GM23338 (cell line): ENCODE measurements at regions not wholly inside any gene's neighbourhood (a gene's known extent, or its start where the extent isn't known, plus 50 kb on each side); places are given as distances from the start of the nearest gene placed in this dataset.

Source experiments
- ATAC-seq: fragments of 200-7000 bp; cut with Tn5 transposase; 3 replicates; pipeline ENCODE4 v1.9.1; 2020
- DNase-seq: peaks from one replicate; pipeline ENCODE4 v3.0.0-alpha.2; 2015; ENCODE audit warnings: low spot score
- H2AFZ ChIP-seq: fragments of 200-600 bp; sonication (generic); 2 replicates; pipeline ENCODE4 v1.8.0; 2016; ENCODE audit warnings: antibody characterized with exemption, mild to moderate bottlenecking, moderate library complexity
- H3F3A ChIP-seq: fragments of 200-600 bp; sonication (generic); replicated peaks from 2 replicates; pipeline ENCODE4 v1.8.0; 2017; ENCODE audit warnings: antibody characterized with exemption, mixed run types, low read depth
- H3K27ac ChIP-seq: fragments of 200-600 bp; sonication (generic); 2 replicates; pipeline ENCODE4 v1.6.1; 2016; ENCODE audit warnings: low read depth
- H3K27me3 ChIP-seq: fragments of 200-600 bp; sonication (generic); 2 replicates; pipeline ENCODE4 v1.8.0; 2016; ENCODE audit warnings: mild to moderate bottlenecking, mixed run types, moderate library complexity; ENCODE audit not compliant: insufficient read depth
- H3K36me3 ChIP-seq: fragments of 200-600 bp; sonication (generic); 2 replicates; pipeline ENCODE4 v1.8.0; 2016; ENCODE audit warnings: mild to moderate bottlenecking; ENCODE audit not compliant: insufficient read depth
- H3K4me1 ChIP-seq: fragments of 200-600 bp; sonication (generic); 2 replicates; pipeline ENCODE4 v1.8.0; 2016; ENCODE audit warnings: mild to moderate bottlenecking, moderate library complexity; ENCODE audit not compliant: insufficient read depth
- H3K4me2 ChIP-seq: fragments of 200-600 bp; sonication (generic); 2 replicates; pipeline ENCODE4 v1.7.1; 2017; ENCODE audit warnings: mixed run types
- H3K4me3 ChIP-seq: fragments of 200-600 bp; sonication (generic); 2 replicates; pipeline ENCODE4 v1.6.1; 2016; ENCODE audit warnings: mixed run types
- H3K79me2 ChIP-seq: fragments of 200-600 bp; sonication (generic); replicated peaks from 2 replicates; pipeline ENCODE4 v1.8.0; 2017; ENCODE audit warnings: mild to moderate bottlenecking; ENCODE audit not compliant: insufficient read depth
- H3K9me2 ChIP-seq: fragments of 200-600 bp; sonication (generic); 2 replicates; pipeline ENCODE4 v1.8.0; 2017; ENCODE audit not compliant: insufficient read depth
- H4K20me1 ChIP-seq: fragments of 200-600 bp; sonication (generic); replicated peaks from 2 replicates; pipeline ENCODE4 v1.8.0; 2017; ENCODE audit warnings: mild to moderate bottlenecking; ENCODE audit not compliant: insufficient read depth
- H3K27ac Mint-ChIP-seq: 2 replicates; pipeline ENCODE4 v1.8.0; 2020; ENCODE audit warnings: inconsistent platforms, mild to moderate bottlenecking, moderate library complexity, mixed read lengths
- H3K27me3 Mint-ChIP-seq: 3 replicates; pipeline ENCODE4 v1.8.0; 2022; ENCODE audit warnings: low read depth, mild to moderate bottlenecking, moderate library complexity, mixed read lengths, inconsistent platforms; ENCODE audit not compliant: insufficient read depth, poor library complexity
- H3K36me3 Mint-ChIP-seq: 3 replicates; pipeline ENCODE4 v1.8.0; 2021; ENCODE audit warnings: low read depth, mild to moderate bottlenecking, inconsistent platforms, moderate library complexity, mixed read lengths
- H3K4me1 Mint-ChIP-seq: 3 replicates; pipeline ENCODE4 v1.8.0; 2020; ENCODE audit warnings: mild to moderate bottlenecking, inconsistent platforms, mixed read lengths
- H3K4me3 Mint-ChIP-seq: 3 replicates; pipeline ENCODE4 v1.8.0; 2021; ENCODE audit warnings: moderate library complexity, mild to moderate bottlenecking, inconsistent platforms, mixed read lengths
- H3K9me3 Mint-ChIP-seq: 3 replicates; pipeline ENCODE4 v1.8.0; 2020; ENCODE audit warnings: moderate library complexity, mild to moderate bottlenecking, inconsistent platforms, mixed read lengths
- CREB1 ChIP-seq: fragments of 250-450 bp; sonication (Bioruptor Pico); IDR thresholded peaks from 2 replicates; pipeline ENCODE4 v1.5.0; 2020; ENCODE audit warnings: low read depth, mild to moderate bottlenecking, moderate library complexity
- CTCF ChIP-seq, 2 experiments: fragments of 200-600 bp in 1 of 2; sonication (generic) in 1 of 2; conservative IDR thresholded peaks; 2 replicates each; pipeline versions ENCODE4 v1.5.1 to v1.6.1; 2016 to 2017; ENCODE audit warnings: antibody characterized with exemption in 2 of 2, low read depth in 2 of 2, mild to moderate bottlenecking in 2 of 2, moderate library complexity in 1 of 2
- ETS1 ChIP-seq: IDR thresholded peaks from 2 replicates; pipeline ENCODE4 v1.6.1; 2016; ENCODE audit warnings: antibody characterized with exemption
- EZH2 ChIP-seq: fragments of 200-600 bp; sonication (generic); IDR thresholded peaks from one replicate; pipeline ENCODE4 v1.8.0; 2017; ENCODE audit warnings: antibody characterized with exemption, mild to moderate bottlenecking, low read depth; ENCODE audit not compliant: unreplicated experiment
- EZH2phosphoT487 ChIP-seq: fragments of 200-600 bp; sonication (generic); IDR thresholded peaks from one replicate; pipeline ENCODE4 v1.8.1; 2018; ENCODE audit warnings: antibody characterized with exemption; ENCODE audit not compliant: unreplicated experiment
- JUNB ChIP-seq: IDR thresholded peaks from one replicate; pipeline ENCODE4 v1.6.1; 2016; ENCODE audit warnings: antibody characterized with exemption; ENCODE audit not compliant: unreplicated experiment
- NANOG ChIP-seq: IDR thresholded peaks from 2 replicates; pipeline ENCODE4 v1.6.1; 2016; ENCODE audit warnings: antibody characterized with exemption, borderline replicate concordance
- POLR2AphosphoS5 ChIP-seq: IDR thresholded peaks from 2 replicates; pipeline ENCODE4 v1.6.1; 2016; ENCODE audit warnings: antibody characterized with exemption, low read depth
- REST ChIP-seq: IDR thresholded peaks from one replicate; pipeline ENCODE4 v1.6.1; 2018; ENCODE audit warnings: antibody characterized with exemption; ENCODE audit not compliant: unreplicated experiment
- STAT1 ChIP-seq: IDR thresholded peaks from one replicate; pipeline ENCODE4 v1.6.1; 2016; ENCODE audit warnings: antibody characterized with exemption; ENCODE audit not compliant: unreplicated experiment
- ZNF114 ChIP-seq: fragments of 250-450 bp; sonication (Bioruptor Pico); IDR thresholded peaks from 2 replicates; pipeline ENCODE4 v1.5.0; 2020; ENCODE audit warnings: mild to moderate bottlenecking, moderate library complexity
- ZNF331 ChIP-seq: fragments of 250-450 bp; sonication (Bioruptor Pico); IDR thresholded peaks from 2 replicates; pipeline ENCODE4 v1.5.0; 2020; ENCODE audit warnings: low read depth, mild to moderate bottlenecking, moderate library complexity
- ZNF462 ChIP-seq: fragments of 250-450 bp; sonication (Bioruptor Pico); IDR thresholded peaks from 2 replicates; pipeline ENCODE4 v1.5.0; 2020; ENCODE audit warnings: mild to moderate bottlenecking, moderate library complexity

- Mint-ChIP-seq H3K27me3 (no peaks in the 10 kb centered on the region), H3K9me3 (no peaks in the 10 kb centered on the region), H3K36me3 (no peaks in the 10 kb centered on the region), H3K27ac (no peak overlapping the region), H3K4me3 (no peak overlapping the region), H3K4me1 (no peaks in the 10 kb centered on the region)
- H3K36me3 ChIP-seq = no peaks in the 10 kb centered on the region; the same call in 1 of the 2 replicates
- H3K27ac ChIP-seq = no peak overlapping the region
- 0 out of 2 replicates have a peak, but pooled peaks cover 5% of the 10 kb centered on the region for H3K9me2 ChIP-seq
- H3K79me2 ChIP-seq = no peaks in the 10 kb centered on the region
- no peak for DNase-seq
- H3F3A ChIP-seq = no peaks in the 10 kb centered on the region
- no peak for ATAC-seq
- H2AFZ ChIP-seq = 0 out of 2 replicates have a peak overlapping the region, but pooled peaks have one; percentile 59
- H3K27me3 ChIP-seq = no peaks in the 10 kb centered on the region
- TF ChIP-seq ETS1 = no peak
- TF ChIP-seq CTCF (conservative IDR thresholded peaks at IDR 0.05; ENCODE audit: low read depth in 2 of 2) = no peak
- TF ChIP-seq ZNF114 (CRISPR knock-in tag) = no peak
- no peak for TF ChIP-seq EZH2
- TF ChIP-seq CREB1 (CRISPR knock-in tag) = no peak
- TF ChIP-seq STAT1 = no peak
- no peak for TF ChIP-seq JUNB
- no peak for TF ChIP-seq EZH2phosphoT487
- no peak for TF ChIP-seq POLR2AphosphoS5
- TF ChIP-seq NANOG = no peak
- no peak for TF ChIP-seq REST
- TF ChIP-seq ZNF462 (CRISPR knock-in tag) = no peak
- TF ChIP-seq ZNF331 (CRISPR knock-in tag) = no peak
- H3K4me1 ChIP-seq = no peaks in the 10 kb centered on the region
- H3K4me2 ChIP-seq = no peak overlapping the region
- no peaks in the 10 kb centered on the region for H4K20me1 ChIP-seq
- H3K4me3 ChIP-seq = no peak overlapping the region
These were observed 57.5 kb upstream of the STK32A start for GRCh38 chr5:147177125-147177840.
